ENCODE measurements at regions not wholly inside any gene's neighbourhood (a gene's known extent, or its start where the extent isn't known, plus 50 kb on each side); places are given as distances from the start of the nearest gene placed in this dataset.

GRCh38 chr5:93883459-93883858, 142.1 kb upstream of the POU5F2 start:
- TF ChIP-seq CTCF (IDR thresholded peaks at IDR 0.05; ENCODE audit: insufficient read depth, low read depth, low read length, missing control alignments) = no peak
- DNase-seq (ENCODE audit: low read depth) = no peak
- H3K4me3 ChIP-seq (ENCODE audit: low read length) = no peak overlapping the region

- no peak for TF ChIP-seq CTCF (IDR thresholded peaks at IDR 0.05; ENCODE audit: insufficient read depth, low read depth, low read length, missing control alignments)
- no peak for DNase-seq (ENCODE audit: low read depth)
- H3K4me3 ChIP-seq (ENCODE audit: low read length) = no peak overlapping the region
Measured at GRCh38 chr5:93875693-93876092, 134.3 kb upstream of the POU5F2 start.

- no peak overlapping the region for H3K4me3 ChIP-seq (ENCODE audit: low read length)
- no peak for TF ChIP-seq CTCF (IDR thresholded peaks at IDR 0.05; ENCODE audit: insufficient read depth, low read depth, low read length, missing control alignments)
- no peak for DNase-seq (ENCODE audit: low read depth)
Measured at GRCh38 chr5:93874491-93874890, 133.1 kb upstream of the POU5F2 start.

- DNase-seq (ENCODE audit: low read depth) = peak; percentile 54
- H3K4me3 ChIP-seq (ENCODE audit: low read length) = no peak overlapping the region
- TF ChIP-seq CTCF (IDR thresholded peaks at IDR 0.05; ENCODE audit: insufficient read depth, low read depth, low read length, missing control alignments) = no peak
Measured at GRCh38 chr5:93874080-93874479, 132.7 kb upstream of the POU5F2 start.

- TF ChIP-seq CTCF (IDR thresholded peaks at IDR 0.05; ENCODE audit: insufficient read depth, low read depth, low read length, missing control alignments) = no peak
- DNase-seq (ENCODE audit: low read depth) = no peak
- H3K4me3 ChIP-seq (ENCODE audit: low read length) = no peak overlapping the region
Measured at GRCh38 chr5:93873211-93873736, 131.9 kb upstream of the POU5F2 start.

GRCh38 chr5:93870649-93871048, 129.2 kb upstream of the POU5F2 start:
- H3K4me3 ChIP-seq (ENCODE audit: low read length) = no peak overlapping the region
- no peak for DNase-seq (ENCODE audit: low read depth)
- no peak for TF ChIP-seq CTCF (IDR thresholded peaks at IDR 0.05; ENCODE audit: insufficient read depth, low read depth, low read length, missing control alignments)

GRCh38 chr5:93868851-93869250, 127.5 kb upstream of the POU5F2 start:
- no peak overlapping the region for H3K4me3 ChIP-seq (ENCODE audit: low read length)
- DNase-seq (ENCODE audit: low read depth) = no peak
- TF ChIP-seq CTCF (IDR thresholded peaks at IDR 0.05; ENCODE audit: insufficient read depth, low read depth, low read length, missing control alignments) = no peak

All from epithelial cell of esophagus (primary cell).